ENCODE measurements at regions not wholly inside any gene's neighbourhood (a gene's known extent, or its start where the extent isn't known, plus 50 kb on each side); places are given as distances from the start of the nearest gene placed in this dataset.

DNA sequence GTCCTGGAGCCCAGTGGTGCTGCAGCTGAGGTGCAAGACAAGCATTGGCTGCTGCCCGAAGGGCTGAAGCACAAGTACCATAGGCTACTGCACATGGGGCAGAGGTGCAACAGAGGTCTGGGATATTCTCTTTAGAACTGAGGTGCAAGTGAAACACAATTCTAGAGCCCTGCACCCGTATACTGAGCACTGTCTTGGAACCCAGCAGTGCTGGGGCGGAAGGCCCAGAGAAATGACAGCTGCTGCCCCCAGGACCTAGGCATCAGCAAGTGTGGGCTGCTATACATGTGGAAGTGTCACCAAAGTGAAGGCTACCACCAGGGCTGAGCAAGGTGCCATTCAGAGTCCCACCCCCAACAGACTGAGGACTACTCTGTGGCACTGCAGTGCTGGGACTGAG lies 393.6 kb upstream of the STEAP1 start:
- H3K9ac ChIP-seq (ENCODE audit: low read depth, low read length, poor library complexity): no peak overlapping the region
- H3K4me3 ChIP-seq (ENCODE audit: low read length in 2 of 2): no peak overlapping the region
- no peak overlapping the region for H4K91ac ChIP-seq (ENCODE audit: low read depth, low read length, poor library complexity)
- no peak overlapping the region for H3K14ac ChIP-seq (ENCODE audit: low read length)
- H2BK5ac ChIP-seq (ENCODE audit: low read length): no peak overlapping the region
- WGBS, 2 donors (ENCODE audit: extremely low coverage in 2 of 2, insufficient read length in 2 of 2, insufficient replicate concordance in 1 of 2): no CpG with 5 or more reads among the region's 3 CpGs
- H3K36me3 ChIP-seq (replicated peaks in 1 of 2; ENCODE audit: control insufficient read depth in 2 of 2, insufficient read depth in 2 of 2, low read length in 2 of 2): no peaks in the 10 kb centered on the region
- H3K9me3 ChIP-seq (replicated peaks in 1 of 2; ENCODE audit: control insufficient read depth in 2 of 2, insufficient read depth in 1 of 2, low read depth in 1 of 2, low read length in 2 of 2): no peaks in the 10 kb centered on the region
- H2BK15ac ChIP-seq (ENCODE audit: low read length): no peak overlapping the region
- peaks cover 2% of the 10 kb centered on the region for H3K79me1 ChIP-seq (ENCODE audit: low read depth, low read length)
- H2BK12ac ChIP-seq (ENCODE audit: low read length): no peak overlapping the region
- H2AK5ac ChIP-seq (ENCODE audit: low read depth, low read length): no peak overlapping the region
- H4K8ac ChIP-seq (ENCODE audit: low read depth, low read length): peak overlapping the region; percentile 19
- peak overlapping the region; percentile 81 for H2BK120ac ChIP-seq (ENCODE audit: low read depth, low read length)
- H3K27me3 ChIP-seq (ENCODE audit: control insufficient read depth in 3 of 3, insufficient read depth in 3 of 3, low read depth in 1 of 3, low read length in 3 of 3): no peaks in the 10 kb centered on the region
- no peak overlapping the region for H2AFZ ChIP-seq (ENCODE audit: low read length)
- DNase-seq (ENCODE audit: low spot score): no peak
- H3K4ac ChIP-seq (ENCODE audit: low read length): no peak overlapping the region
- H3K18ac ChIP-seq (ENCODE audit: low read length): peak overlapping the region; percentile 38
- no peak overlapping the region for H3K4me2 ChIP-seq (ENCODE audit: insufficient read depth, low read length, poor library complexity, severe bottlenecking)
- peak overlapping the region; percentile 65 for H3K23ac ChIP-seq (ENCODE audit: low read depth, low read length, poor library complexity)
- no peaks in the 10 kb centered on the region for H3K4me1 ChIP-seq (ENCODE audit: control insufficient read depth in 2 of 2, insufficient read depth in 1 of 2, low read depth in 1 of 2, low read length in 2 of 2)
- H3K27ac ChIP-seq (replicated peaks; ENCODE audit: low read length): no peak overlapping the region

DNA sequence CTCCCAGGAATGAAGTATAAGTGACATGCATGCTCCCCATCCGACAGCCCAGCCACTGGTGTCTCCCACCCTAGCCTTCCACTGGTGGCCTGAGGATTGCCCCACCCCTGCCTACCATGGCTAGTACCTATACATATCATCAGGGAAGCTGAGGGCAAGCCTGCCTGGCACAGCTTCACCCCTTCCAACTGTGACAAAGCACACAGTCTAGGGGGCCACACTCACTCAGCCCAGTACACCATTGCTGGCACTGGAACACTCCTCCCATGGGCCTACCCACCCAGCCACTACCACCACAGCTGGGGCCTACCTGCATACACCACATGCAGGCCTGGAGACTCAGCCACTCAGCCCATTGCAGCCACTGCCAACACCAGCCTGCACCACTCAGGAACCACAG lies 393.1 kb upstream of the STEAP1 start:
- peaks cover 2% of the 10 kb centered on the region for H3K79me1 ChIP-seq (ENCODE audit: low read depth, low read length)
- peak overlapping the region; percentile 65 for H3K23ac ChIP-seq (ENCODE audit: low read depth, low read length, poor library complexity)
- H3K27ac ChIP-seq (replicated peaks; ENCODE audit: low read length): no peak overlapping the region
- H3K27me3 ChIP-seq (ENCODE audit: control insufficient read depth in 3 of 3, insufficient read depth in 3 of 3, low read depth in 1 of 3, low read length in 3 of 3): no peaks in the 10 kb centered on the region
- no peak overlapping the region for H2AFZ ChIP-seq (ENCODE audit: low read length)
- H3K4ac ChIP-seq (ENCODE audit: low read length): peak overlapping the region; percentile 53
- no peaks in the 10 kb centered on the region for H3K4me1 ChIP-seq (ENCODE audit: control insufficient read depth in 2 of 2, insufficient read depth in 1 of 2, low read depth in 1 of 2, low read length in 2 of 2)
- H3K4me2 ChIP-seq (ENCODE audit: insufficient read depth, low read length, poor library complexity, severe bottlenecking): no peak overlapping the region
- peak overlapping the region; percentile 44 for H3K9ac ChIP-seq (ENCODE audit: low read depth, low read length, poor library complexity)
- H3K18ac ChIP-seq (ENCODE audit: low read length): peak overlapping the region; percentile 17
- no CpG with 5 or more reads among the region's 1 CpG for WGBS, 2 donors (ENCODE audit: extremely low coverage in 2 of 2, insufficient read length in 2 of 2, insufficient replicate concordance in 1 of 2)
- no peak overlapping the region for H4K91ac ChIP-seq (ENCODE audit: low read depth, low read length, poor library complexity)
- H2BK15ac ChIP-seq (ENCODE audit: low read length): no peak overlapping the region
- H2BK5ac ChIP-seq (ENCODE audit: low read length): no peak overlapping the region
- no peaks in the 10 kb centered on the region for H3K9me3 ChIP-seq (replicated peaks in 1 of 2; ENCODE audit: control insufficient read depth in 2 of 2, insufficient read depth in 1 of 2, low read depth in 1 of 2, low read length in 2 of 2)
- H2BK120ac ChIP-seq (ENCODE audit: low read depth, low read length): no peak overlapping the region
- DNase-seq (ENCODE audit: low spot score): no peak
- H3K36me3 ChIP-seq (replicated peaks in 1 of 2; ENCODE audit: control insufficient read depth in 2 of 2, insufficient read depth in 2 of 2, low read length in 2 of 2): no peaks in the 10 kb centered on the region
- H3K14ac ChIP-seq (ENCODE audit: low read length): peak overlapping the region; percentile 38
- H2AK5ac ChIP-seq (ENCODE audit: low read depth, low read length): peak overlapping the region; percentile 84
- H4K8ac ChIP-seq (ENCODE audit: low read depth, low read length): peak overlapping the region; percentile 19
- no peak overlapping the region for H3K4me3 ChIP-seq (ENCODE audit: low read length in 2 of 2)
- peak overlapping the region; percentile 10 for H2BK12ac ChIP-seq (ENCODE audit: low read length)

DNA sequence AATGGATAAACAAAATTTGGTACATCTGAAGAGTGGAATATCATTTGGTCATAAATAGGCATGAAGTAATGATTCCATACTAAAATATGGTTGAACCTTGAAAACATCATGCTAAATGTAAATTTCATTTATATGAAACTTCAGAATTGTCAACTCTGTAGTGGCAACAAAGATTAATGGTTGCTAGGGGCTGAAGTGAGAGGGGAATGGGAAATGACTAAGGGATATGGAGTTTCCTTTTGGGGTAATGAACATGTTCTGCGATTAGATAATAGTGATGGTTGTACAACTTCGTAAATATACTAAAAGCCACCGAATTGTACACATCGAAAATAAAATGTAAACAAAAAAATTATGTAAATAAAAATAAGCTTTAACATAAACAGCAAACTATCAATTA lies 384.1 kb upstream of the STEAP1 start:
- no peak overlapping the region for H3K4me3 ChIP-seq (ENCODE audit: low read length in 2 of 2)
- no CpG with 5 or more reads among the region's 4 CpGs for WGBS, 2 donors (ENCODE audit: extremely low coverage in 2 of 2, insufficient read length in 2 of 2, insufficient replicate concordance in 1 of 2)

DNA sequence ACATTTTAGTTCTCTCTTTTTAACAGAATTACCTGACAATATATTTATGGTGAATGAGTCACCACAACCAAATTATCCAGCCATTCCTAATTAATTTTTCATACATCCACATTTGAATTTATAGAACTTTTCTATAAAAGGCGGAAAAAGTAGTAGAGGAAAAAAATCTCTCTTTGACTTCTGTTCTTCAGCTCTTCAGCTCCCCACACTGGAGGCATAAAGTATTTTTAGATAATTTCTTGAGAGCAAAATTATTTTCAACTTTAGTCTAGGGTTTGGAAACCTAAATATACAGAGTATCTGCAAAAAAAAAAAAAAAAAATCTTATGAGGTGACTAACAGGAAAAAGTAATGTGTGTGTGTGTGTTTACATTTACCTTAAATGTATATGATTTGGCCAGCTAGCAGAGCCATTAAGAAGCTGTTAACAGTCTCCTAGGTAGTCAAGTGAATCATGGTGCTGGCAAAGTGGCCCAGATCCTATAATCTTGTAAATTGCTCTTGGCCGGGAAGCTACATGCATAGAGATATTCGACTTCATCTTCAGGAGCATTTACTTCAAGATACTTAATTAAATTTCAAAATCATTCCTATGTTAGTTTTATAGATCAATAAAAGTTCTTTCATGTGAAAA lies 383.1 kb upstream of the STEAP1 start:
- Histone ChIP-seq H3K9ac (ENCODE audit: low read depth, low read length, poor library complexity) (no peak overlapping the region), H3K27me3 (ENCODE audit: control insufficient read depth in 3 of 3, insufficient read depth in 3 of 3, low read depth in 1 of 3, low read length in 3 of 3) (no peaks in the 10 kb centered on the region), H3K27ac (replicated peaks; ENCODE audit: low read length) (no peak overlapping the region), H3K14ac (ENCODE audit: low read length) (no peak overlapping the region), H3K4me1 (ENCODE audit: control insufficient read depth in 2 of 2, insufficient read depth in 1 of 2, low read depth in 1 of 2, low read length in 2 of 2) (no peaks in the 10 kb centered on the region), H3K79me1 (ENCODE audit: low read depth, low read length) (no peaks in the 10 kb centered on the region), H3K4me2 (ENCODE audit: insufficient read depth, low read length, poor library complexity, severe bottlenecking) (no peak overlapping the region), H3K23ac (ENCODE audit: low read depth, low read length, poor library complexity) (no peak overlapping the region), H2BK5ac (ENCODE audit: low read length) (no peak overlapping the region), H3K9me3 (replicated peaks in 1 of 2; ENCODE audit: control insufficient read depth in 2 of 2, insufficient read depth in 1 of 2, low read depth in 1 of 2, low read length in 2 of 2) (no peaks in the 10 kb centered on the region), H3K4me3 (ENCODE audit: low read length in 2 of 2) (no peak overlapping the region), H4K8ac (ENCODE audit: low read depth, low read length) (no peak overlapping the region), H3K18ac (ENCODE audit: low read length) (no peak overlapping the region), H3K36me3 (replicated peaks in 1 of 2; ENCODE audit: control insufficient read depth in 2 of 2, insufficient read depth in 2 of 2, low read length in 2 of 2) (no peaks in the 10 kb centered on the region), H2BK120ac (ENCODE audit: low read depth, low read length) (no peak overlapping the region), H3K4ac (ENCODE audit: low read length) (no peak overlapping the region), H2AK5ac (ENCODE audit: low read depth, low read length) (no peak overlapping the region), H2AFZ (ENCODE audit: low read length) (no peak overlapping the region), H2BK15ac (ENCODE audit: low read length) (no peak overlapping the region), H4K91ac (ENCODE audit: low read depth, low read length, poor library complexity) (no peak overlapping the region), H2BK12ac (ENCODE audit: low read length) (no peak overlapping the region)
- no CpG with 5 or more reads among the region's 3 CpGs for WGBS, 2 donors (ENCODE audit: extremely low coverage in 2 of 2, insufficient read length in 2 of 2, insufficient replicate concordance in 1 of 2)
- no peak for DNase-seq (ENCODE audit: low spot score)

More for the DNA sequence above, 384.1 kb upstream of the STEAP1 start:
- Histone ChIP-seq H3K4me2 (ENCODE audit: insufficient read depth, low read length, poor library complexity, severe bottlenecking) (no peak overlapping the region), H3K23ac (ENCODE audit: low read depth, low read length, poor library complexity) (no peak overlapping the region), H2BK12ac (ENCODE audit: low read length) (no peak overlapping the region), H3K18ac (ENCODE audit: low read length) (no peak overlapping the region), H4K8ac (ENCODE audit: low read depth, low read length) (no peak overlapping the region), H3K4ac (ENCODE audit: low read length) (no peak overlapping the region), H3K27me3 (ENCODE audit: control insufficient read depth in 3 of 3, insufficient read depth in 3 of 3, low read depth in 1 of 3, low read length in 3 of 3) (no peaks in the 10 kb centered on the region), H3K9ac (ENCODE audit: low read depth, low read length, poor library complexity) (no peak overlapping the region), H3K9me3 (replicated peaks in 1 of 2; ENCODE audit: control insufficient read depth in 2 of 2, insufficient read depth in 1 of 2, low read depth in 1 of 2, low read length in 2 of 2) (no peaks in the 10 kb centered on the region), H2AK5ac (ENCODE audit: low read depth, low read length) (no peak overlapping the region), H2BK15ac (ENCODE audit: low read length) (no peak overlapping the region), H3K79me1 (ENCODE audit: low read depth, low read length) (no peaks in the 10 kb centered on the region), H2BK120ac (ENCODE audit: low read depth, low read length) (no peak overlapping the region), H2AFZ (ENCODE audit: low read length) (no peak overlapping the region), H3K4me1 (ENCODE audit: control insufficient read depth in 2 of 2, insufficient read depth in 1 of 2, low read depth in 1 of 2, low read length in 2 of 2) (no peaks in the 10 kb centered on the region), H3K14ac (ENCODE audit: low read length) (no peak overlapping the region), H4K91ac (ENCODE audit: low read depth, low read length, poor library complexity) (no peak overlapping the region), H3K36me3 (replicated peaks in 1 of 2; ENCODE audit: control insufficient read depth in 2 of 2, insufficient read depth in 2 of 2, low read length in 2 of 2) (no peaks in the 10 kb centered on the region), H3K27ac (replicated peaks; ENCODE audit: low read length) (no peak overlapping the region), H2BK5ac (ENCODE audit: low read length) (no peak overlapping the region)
- DNase-seq (ENCODE audit: low spot score): no peak

Data from neuronal stem cell (in vitro differentiated cells).